GM19239 (cell line): ENCODE measurements at regions not wholly inside any gene's neighbourhood (a gene's known extent, or its start where the extent isn't known, plus 50 kb on each side); places are given as distances from the start of the nearest gene placed in this dataset.

Source experiments
- DNase-seq: peaks from one replicate; pipeline ENCODE4 v3.0.0; 2011; ENCODE audit warnings: low spot score; ENCODE audit not compliant: insufficient read length
- FAIRE-seq: peaks from 2 replicates; lab custom pipeline; 2011; peaks lifted over from hg19 to GRCh38; lab: Jason Lieb, UNC

GRCh38 chr11:109237636-109238035 is 184.4 kb upstream of the C11orf87 start:
- FAIRE-seq (no peak), DNase-seq (no peak)

DNA sequence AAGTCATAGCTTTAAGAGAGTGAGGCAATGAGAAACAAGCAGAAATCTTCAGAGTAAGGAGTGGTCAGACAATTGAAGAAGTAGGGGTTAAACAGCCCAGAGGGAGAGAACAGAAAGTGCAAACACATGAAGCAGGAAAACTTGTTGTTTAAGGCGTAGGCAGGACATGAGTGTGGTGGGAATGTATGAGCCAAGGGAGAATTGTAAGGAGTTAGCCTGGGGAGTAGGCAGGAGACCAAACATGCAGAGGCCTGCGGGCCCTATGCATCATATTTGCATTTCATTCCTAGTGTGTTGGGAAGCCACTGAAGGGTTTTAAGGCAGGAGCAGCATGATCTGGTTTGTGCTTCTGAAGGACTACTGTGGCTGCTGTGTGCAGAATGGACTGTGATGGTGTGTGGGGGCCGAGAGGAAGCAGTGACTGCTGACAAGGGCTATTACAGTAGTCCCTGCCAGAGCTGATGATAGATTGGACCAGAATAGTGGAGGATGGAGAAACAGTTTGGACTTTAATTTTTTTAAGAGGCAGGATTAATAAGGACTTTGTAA is 179.9 kb upstream of the C11orf87 start:
- no peak for FAIRE-seq
- DNase-seq: no peak

- DNase-seq (no peak), FAIRE-seq (no peak)
Observed at GRCh38 chr11:109247071-109247470, 174.9 kb upstream of the C11orf87 start.

- DNase-seq (no peak), FAIRE-seq (no peak)
Observed at GRCh38 chr11:109249597-109249996, 172.4 kb upstream of the C11orf87 start.

- DNase-seq: no peak
- no peak for FAIRE-seq
Observed at GRCh38 chr11:109251230-109251629, 170.8 kb upstream of the C11orf87 start.

- no peak for DNase-seq
- no peak for FAIRE-seq
Observed at GRCh38 chr11:109264128-109264527, 157.9 kb upstream of the C11orf87 start.

DNA sequence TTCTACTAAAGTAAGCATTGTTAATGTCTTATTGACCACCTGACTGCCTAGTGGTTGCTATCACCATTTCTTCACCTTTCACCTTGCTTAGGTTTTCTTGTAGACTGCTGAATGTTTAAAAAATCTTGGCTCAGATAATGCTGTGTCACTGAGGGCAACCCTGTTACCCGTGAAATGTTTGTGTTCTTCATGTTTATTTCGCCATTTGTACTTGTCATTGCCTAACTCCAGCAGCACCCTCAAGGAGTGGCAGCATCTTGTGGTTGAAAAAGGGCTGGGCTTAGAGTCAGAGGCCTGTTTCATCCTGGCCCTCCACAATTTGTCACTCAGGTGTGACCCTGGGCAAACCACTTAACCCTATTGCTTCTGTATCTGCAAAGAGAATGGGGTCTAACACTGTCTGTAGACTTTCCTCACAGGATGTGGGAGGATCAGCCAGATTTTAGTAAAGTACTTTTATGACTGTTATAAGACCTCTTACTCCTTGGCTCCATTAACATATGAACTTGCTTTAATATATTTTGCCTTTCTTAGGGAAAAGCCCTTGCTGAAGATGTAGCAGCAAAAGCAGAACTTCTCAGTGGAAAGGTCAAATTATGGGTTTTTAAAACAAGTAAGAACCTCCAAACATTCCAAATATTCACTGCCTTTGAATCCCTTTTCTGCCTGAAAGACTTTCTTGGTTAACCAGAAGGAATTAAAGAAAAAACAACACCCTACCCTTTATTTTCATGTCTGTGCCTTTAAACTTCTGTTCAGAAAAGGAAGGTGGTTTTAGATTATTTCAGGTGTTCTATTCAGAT is 154.5 kb upstream of the C11orf87 start:
- no peak for FAIRE-seq
- no peak for DNase-seq

GRCh38 chr11:109275931-109276330 is 146.1 kb upstream of the C11orf87 start:
- DNase-seq (no peak), FAIRE-seq (no peak)

DNA sequence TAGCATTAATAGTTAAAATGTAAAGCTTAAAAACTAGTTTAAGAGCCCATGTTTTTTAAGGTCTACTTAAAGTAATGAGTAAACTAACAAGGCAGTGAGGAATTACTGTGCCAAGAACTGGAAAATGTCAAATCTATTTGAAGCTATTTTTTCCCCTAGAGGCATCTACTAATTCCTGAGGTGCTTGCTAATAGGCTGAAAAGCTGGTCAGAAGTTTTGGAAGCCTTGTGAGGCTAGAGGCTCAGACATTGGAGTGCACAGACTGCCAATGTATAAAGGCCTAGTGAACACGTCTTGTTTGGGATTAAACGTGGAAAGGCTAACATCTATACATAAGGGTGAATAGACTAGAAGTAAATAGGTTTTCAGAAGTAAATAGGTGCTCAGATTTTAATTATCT is 136.5 kb upstream of the C11orf87 start:
- DNase-seq (no peak), FAIRE-seq (no peak)

DNA sequence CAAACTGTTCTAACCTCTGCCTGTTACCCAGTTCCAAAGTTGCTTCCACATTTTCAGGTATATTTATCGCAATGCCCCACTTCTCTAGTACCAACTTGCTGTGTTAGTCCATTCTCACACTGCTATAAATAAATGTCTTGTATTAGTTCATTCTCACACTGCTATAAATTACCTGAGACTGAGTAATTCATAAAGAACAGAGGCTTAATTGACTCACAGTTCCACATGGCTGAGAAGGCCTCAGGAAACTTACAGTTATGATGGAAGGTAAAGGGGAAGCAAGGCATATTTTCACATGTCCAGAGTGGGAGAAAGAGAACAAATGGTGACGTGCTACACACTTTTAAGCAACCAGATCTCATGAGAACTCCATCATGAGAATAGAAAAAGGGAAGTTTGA is 130.4 kb upstream of the C11orf87 start:
- FAIRE-seq (no peak), DNase-seq (no peak)

DNA sequence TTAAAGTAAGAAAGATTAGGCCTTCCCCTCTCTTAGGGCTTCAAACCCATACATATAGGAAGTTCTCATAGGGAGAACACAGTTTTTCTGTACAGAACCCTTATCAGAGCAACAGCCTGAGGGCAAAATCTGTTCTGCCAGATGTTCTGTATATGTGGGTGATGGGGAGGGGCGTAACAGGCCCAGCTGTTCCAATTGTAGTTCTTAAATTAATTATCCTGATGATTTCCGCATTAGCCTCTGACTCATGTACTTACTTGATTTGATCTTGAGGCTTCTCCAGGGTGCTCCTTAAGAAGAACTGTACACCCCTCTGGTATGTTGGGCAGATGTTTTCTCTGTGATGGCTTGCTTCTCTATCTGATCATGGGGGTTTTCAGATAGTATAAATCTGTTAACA is 123.1 kb upstream of the C11orf87 start:
- DNase-seq (no peak), FAIRE-seq (no peak)

DNA sequence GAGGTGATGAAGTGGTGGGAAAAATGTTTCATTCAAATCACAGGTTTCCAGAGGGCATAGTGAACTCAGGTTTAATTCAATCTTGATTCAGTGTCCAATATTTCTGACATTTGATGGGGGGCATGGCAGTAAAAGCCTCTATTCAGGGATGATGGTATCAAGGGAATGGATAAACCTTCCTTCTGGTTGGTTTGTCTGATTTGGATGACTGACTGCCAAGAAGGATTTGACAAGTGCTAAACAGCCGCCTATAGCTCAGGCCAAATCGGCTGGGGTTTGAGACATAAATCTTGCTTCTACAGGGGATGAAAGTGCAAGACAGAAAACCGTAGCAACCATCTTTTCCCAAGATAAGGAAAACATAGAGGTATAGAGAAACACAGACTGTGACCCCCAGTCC is 121.8 kb upstream of the C11orf87 start:
- DNase-seq (no peak), FAIRE-seq (no peak)

DNA sequence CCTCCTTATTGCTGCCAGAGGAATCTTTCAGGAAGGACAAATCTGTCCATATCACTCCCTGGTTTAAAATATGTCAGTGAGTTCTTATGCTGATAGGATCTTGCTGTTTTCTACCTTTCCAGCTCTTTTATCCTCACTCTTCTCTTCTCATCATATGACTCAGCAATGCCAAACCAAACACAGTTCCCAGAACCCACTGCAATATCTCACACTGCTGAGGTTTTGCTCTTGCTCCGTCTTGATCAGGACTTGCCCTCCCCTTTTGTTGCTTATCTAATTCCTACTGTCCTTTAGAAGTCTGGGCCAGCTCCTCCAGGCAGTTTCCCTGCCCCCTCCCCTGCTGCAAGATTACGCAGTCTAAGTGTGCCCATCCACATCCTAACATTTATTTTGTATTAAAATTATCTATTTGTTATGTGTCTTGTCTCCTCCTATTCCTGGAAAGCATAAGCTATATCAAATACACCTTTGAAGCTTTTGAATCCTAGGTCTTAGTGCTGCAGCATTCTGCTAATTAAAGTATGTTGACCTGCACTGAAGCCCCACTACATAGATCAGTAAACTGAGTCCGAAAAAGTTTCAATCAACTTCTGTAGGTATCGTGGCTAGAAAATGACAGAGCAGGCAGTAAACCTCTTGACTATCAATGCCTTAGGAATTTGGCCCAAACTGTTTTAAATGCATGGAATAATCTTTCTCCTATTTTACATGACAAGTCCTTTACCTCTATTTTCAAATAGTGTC is 119.2 kb upstream of the C11orf87 start:
- no peak for FAIRE-seq
- no peak for DNase-seq

DNA sequence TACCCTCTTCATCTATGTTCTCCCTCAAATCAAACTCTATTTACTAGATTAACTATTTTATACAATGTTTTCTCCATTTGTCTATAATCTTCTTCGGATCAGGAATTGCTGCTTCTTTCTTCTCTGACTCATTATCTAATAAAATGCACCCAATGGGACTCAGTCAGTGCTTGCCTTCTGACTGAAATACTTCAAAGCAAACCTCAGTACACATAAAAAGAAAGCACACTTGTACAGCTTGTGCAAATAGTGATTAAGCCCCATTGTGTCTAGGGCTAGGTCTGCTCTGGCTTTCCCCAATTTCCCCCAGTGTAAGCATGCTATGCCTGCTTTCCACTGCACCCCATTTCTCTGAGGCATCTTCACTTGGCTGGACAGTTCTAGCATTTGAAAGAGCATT is 118.6 kb upstream of the C11orf87 start:
- DNase-seq (no peak), FAIRE-seq (no peak)

DNA sequence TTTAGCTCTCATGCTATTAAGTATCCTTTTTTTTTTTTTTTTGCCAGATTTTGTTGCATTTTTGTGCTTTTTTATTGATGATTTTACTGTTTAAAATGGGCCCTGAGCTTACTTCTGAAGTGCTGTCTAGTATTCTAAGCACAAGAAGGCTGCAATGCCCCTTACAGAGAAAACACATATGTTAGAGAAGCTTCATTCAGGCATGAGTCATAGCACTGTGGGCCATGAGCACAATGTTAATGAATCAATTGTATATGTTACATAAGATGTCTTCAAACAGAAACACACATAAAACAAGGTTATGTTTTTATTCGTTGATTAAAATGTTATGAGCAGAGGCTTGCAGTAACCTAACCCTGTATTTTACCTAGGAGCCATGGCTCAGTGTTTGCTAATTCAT is 117.8 kb upstream of the C11orf87 start:
- DNase-seq (no peak), FAIRE-seq (no peak)

- FAIRE-seq (no peak), DNase-seq (no peak)
Observed at GRCh38 chr11:109305009-109305408, 117.0 kb upstream of the C11orf87 start.

- FAIRE-seq (no peak), DNase-seq (no peak)
Observed at GRCh38 chr11:109306322-109306721, 115.7 kb upstream of the C11orf87 start.

DNA sequence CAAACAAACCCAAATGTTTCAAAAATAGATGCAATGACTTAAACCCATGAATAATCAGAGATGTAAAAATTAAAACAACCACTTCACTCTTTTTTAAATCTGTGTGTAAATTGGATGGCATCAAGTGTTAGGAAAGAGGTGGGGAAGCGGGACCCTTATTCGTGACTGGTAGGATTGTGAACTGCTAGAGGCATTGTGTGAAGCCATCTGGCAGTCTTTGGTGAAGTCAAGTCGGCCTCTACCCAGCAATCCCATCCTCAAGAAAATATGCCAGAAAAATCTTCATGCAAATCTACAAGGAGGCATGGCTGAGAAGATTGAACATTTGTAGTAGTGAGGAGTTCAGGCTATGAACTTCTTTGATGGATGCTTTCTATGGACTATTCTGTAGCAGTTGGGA is 114.6 kb upstream of the C11orf87 start:
- FAIRE-seq (no peak), DNase-seq (no peak)

DNA sequence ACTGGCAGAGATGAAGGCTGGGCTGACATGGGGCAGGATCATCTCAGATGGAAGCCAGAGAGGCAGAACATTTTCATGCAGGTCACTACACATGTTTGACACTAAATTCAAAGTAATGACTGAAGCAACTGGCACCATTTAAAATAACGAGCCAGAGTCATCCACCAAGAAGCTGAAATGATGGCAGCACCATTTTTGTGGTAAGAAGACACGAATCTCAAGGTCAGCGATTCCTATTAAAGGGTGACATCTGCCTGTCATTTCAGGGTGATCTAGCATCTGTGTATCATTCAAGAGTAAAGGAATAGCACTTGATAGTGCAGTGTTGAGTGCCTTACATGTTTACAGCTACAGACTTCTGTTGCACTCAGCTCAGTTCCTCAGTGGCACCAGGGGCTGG is 113.4 kb upstream of the C11orf87 start:
- DNase-seq (no peak), FAIRE-seq (no peak)

GRCh38 chr11:109309153-109309552 is 112.8 kb upstream of the C11orf87 start:
- DNase-seq: no peak
- FAIRE-seq: no peak

GRCh38 chr11:109317726-109318125 is 104.3 kb upstream of the C11orf87 start:
- DNase-seq (no peak), FAIRE-seq (no peak)
